ENCODE measurements at regions not wholly inside any gene's neighbourhood (a gene's known extent, or its start where the extent isn't known, plus 50 kb on each side); places are given as distances from the start of the nearest gene placed in this dataset.

GRCh38 chr5:44160369-44160768 is 228.9 kb downstream of the FGF10 start:
- TF ChIP-seq, protein P1, sequence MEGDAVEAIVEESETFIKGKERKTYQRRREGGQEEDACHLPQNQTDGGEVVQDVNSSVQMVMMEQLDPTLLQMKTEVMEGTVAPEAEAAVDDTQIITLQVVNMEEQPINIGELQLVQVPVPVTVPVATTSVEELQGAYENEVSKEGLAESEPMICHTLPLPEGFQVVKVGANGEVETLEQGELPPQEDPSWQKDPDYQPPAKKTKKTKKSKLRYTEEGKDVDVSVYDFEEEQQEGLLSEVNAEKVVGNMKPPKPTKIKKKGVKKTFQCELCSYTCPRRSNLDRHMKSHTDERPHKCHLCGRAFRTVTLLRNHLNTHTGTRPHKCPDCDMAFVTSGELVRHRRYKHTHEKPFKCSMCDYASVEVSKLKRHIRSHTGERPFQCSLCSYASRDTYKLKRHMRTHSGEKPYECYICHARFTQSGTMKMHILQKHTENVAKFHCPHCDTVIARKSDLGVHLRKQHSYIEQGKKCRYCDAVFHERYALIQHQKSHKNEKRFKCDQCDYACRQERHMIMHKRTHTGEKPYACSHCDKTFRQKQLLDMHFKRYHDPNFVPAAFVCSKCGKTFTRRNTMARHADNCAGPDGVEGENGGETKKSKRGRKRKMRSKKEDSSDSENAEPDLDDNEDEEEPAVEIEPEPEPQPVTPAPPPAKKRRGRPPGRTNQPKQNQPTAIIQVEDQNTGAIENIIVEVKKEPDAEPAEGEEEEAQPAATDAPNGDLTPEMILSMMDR (conservative IDR thresholded peaks at IDR 0.05), result no peak
- TF ChIP-seq EZH2 (IDR thresholded peaks at IDR 0.05; ENCODE audit: low read depth), result no peak

Data from PC-9 (cell line).